Fibroblast of lung (primary cell): ENCODE measurements at regions not wholly inside any gene's neighbourhood (a gene's known extent, or its start where the extent isn't known, plus 50 kb on each side); places are given as distances from the start of the nearest gene placed in this dataset.

ENCODE experiments used
- CTCF ChIP-seq, 2 donors: IDR thresholded peaks in 1 of 2; conservative IDR thresholded peaks in 1 of 2; 1 replicate in 1 of 2; 2 replicates in 1 of 2; pipeline ENCODE4 v1.5.1; 2011 to 2012; ENCODE audit warnings: low read length in 2 of 2, control low read depth in 1 of 2, inconsistent platforms in 1 of 2, low read depth in 1 of 2, mild to moderate bottlenecking in 1 of 2
- EZH2 ChIP-seq: IDR thresholded peaks from 2 replicates; pipeline ENCODE4 v1.5.1; 2012; ENCODE audit warnings: low read length, control low read depth, mild to moderate bottlenecking; ENCODE audit errors: missing control alignments

GRCh38 chr6:137953761-137954160, 86.7 kb downstream of the TNFAIP3 start:
- TF ChIP-seq CTCF (conservative IDR thresholded peaks at IDR 0.05 in 1 of 2, IDR thresholded peaks at IDR 0.05 in 1 of 2; ENCODE audit: low read depth in 1 of 2, low read length in 2 of 2) (no peak), EZH2 (no peak)
